ENCODE measurements at regions not wholly inside any gene's neighbourhood (a gene's known extent, or its start where the extent isn't known, plus 50 kb on each side); places are given as distances from the start of the nearest gene placed in this dataset.

GRCh38 chr5:87562068-87562467 lies 149.3 kb upstream of the CCNH start:
- no peak for TF ChIP-seq POLR2A (IDR thresholded peaks at IDR 0.05)
- TF ChIP-seq CTCF (IDR thresholded peaks at IDR 0.05) = no peak

Measured in body of pancreas (tissue), 4 donors.